HCT116 (cell line): ENCODE measurements at regions not wholly inside any gene's neighbourhood (a gene's known extent, or its start where the extent isn't known, plus 50 kb on each side); places are given as distances from the start of the nearest gene placed in this dataset.

Source experiments
- ATAC-seq: fragments of 200-7000 bp; cut with Tn5 transposase; 2 replicates; pipeline ENCODE4 v1.9.1; 2020; ENCODE audit warnings: mild to moderate bottlenecking, moderate library complexity
- BruUV-seq: library from RNA; stranded (reverse); fragments of 400-500 nt; replicated peaks from 2 replicates; lab custom pipeline; 2021; lab: Mats Ljungman, UMichigan
- CTCF ChIA-PET: fragments of 300-600 bp; sonication (Branson Sonifier 250); formaldehyde crosslinking; loops from one replicate; lab custom pipeline; 2021; ENCODE audit warnings: antibody characterized with exemption; lab: Charles Lee
- POLR2A ChIA-PET: fragments of 300-600, 350-600 bp; sonication (Branson Sonifier 250); formaldehyde crosslinking; loops from one replicate; lab custom pipeline; 2021; ENCODE audit warnings: antibody characterized with exemption; lab: Charles Lee
- RAD21 ChIA-PET, 2 experiments: fragments of 300-600 bp; sonication (Branson Sonifier 250); formaldehyde crosslinking; loops; one replicate each; lab custom pipeline; 2023; ENCODE audit warnings: low total read pairs in 2 of 2; ENCODE audit not compliant: uncharacterized antibody in 2 of 2, unreplicated experiment in 2 of 2, low non-redundant PET in 1 of 2; lab: Charles Lee
- DNase-seq: peaks from one replicate; pipeline ENCODE4 v3.0.0-alpha.2; 2010; ENCODE audit warnings: low read depth, low spot score
- H2AFZ ChIP-seq: fragments of 200-600 bp; shearing (Covaris generic), sonication (generic); 2 replicates; pipeline ENCODE4 v1.6.1; 2017; ENCODE audit warnings: low read depth, mixed run types, mixed read lengths, antibody characterized with exemption, low read length; ENCODE audit not compliant: poor library complexity, severe bottlenecking
- H3K27ac ChIP-seq: 2 replicates; pipeline ENCODE4 v1.5.1; 2012; ENCODE audit warnings: low read depth, low read length
- H3K27me3 ChIP-seq: fragments of 200-600 bp; sonication (generic); 2 replicates; pipeline ENCODE4 v1.6.1; 2016; ENCODE audit warnings: mixed run types, low read length, mixed read lengths; ENCODE audit not compliant: insufficient read depth
- H3K36me3 ChIP-seq, 2 experiments: fragments of 200-500 bp in 1 of 2; fragments of 200-600 bp in 1 of 2; sonication (Bioruptor generic) in 1 of 2; sonication (generic) in 1 of 2; 2 replicates each; pipeline versions ENCODE4 v1.5.1 to v1.6.1; 2014 to 2016; ENCODE audit warnings: low read length in 2 of 2, inconsistent platforms in 1 of 2, mixed read lengths in 1 of 2, mixed run types in 1 of 2; ENCODE audit not compliant: insufficient read depth in 2 of 2, control insufficient read depth in 1 of 2
- H3K4me1 ChIP-seq, 2 experiments: fragments of 200-600 bp in 1 of 2; sonication (generic) in 1 of 2; 2 replicates each; pipeline versions ENCODE4 v1.5.1 to v1.6.1; 2012 to 2017; ENCODE audit warnings: low read length in 2 of 2, inconsistent platforms in 1 of 2, mild to moderate bottlenecking in 1 of 2, mixed read lengths in 1 of 2, mixed run types in 1 of 2, moderate library complexity in 1 of 2; ENCODE audit not compliant: insufficient read depth in 2 of 2, control insufficient read depth in 1 of 2
- H3K4me2 ChIP-seq: fragments of 200-600 bp; sonication (generic); 2 replicates; pipeline ENCODE4 v1.6.1; 2017; ENCODE audit warnings: mixed run types, low read length, mixed read lengths
- H3K4me3 ChIP-seq, 2 experiments: fragments of 200-600 bp in 1 of 2; sonication (generic) in 1 of 2; replicated peaks in 1 of 2; 2 replicates each; pipeline ENCODE4 v1.5.1; 2011 to 2016; ENCODE audit warnings: low read length in 2 of 2, control low read depth in 1 of 2, low read depth in 1 of 2, mild to moderate bottlenecking in 1 of 2, mixed read lengths in 1 of 2, mixed run types in 1 of 2
- H3K79me2 ChIP-seq: fragments of 200-600 bp; sonication (generic); 2 replicates; pipeline ENCODE4 v1.6.1; 2017; ENCODE audit warnings: mild to moderate bottlenecking, mixed run types, low read length, moderate library complexity, mixed read lengths; ENCODE audit not compliant: insufficient read depth
- H3K9ac ChIP-seq: fragments of 200-600 bp; sonication (generic); 2 replicates; pipeline ENCODE4 v1.6.1; 2016; ENCODE audit warnings: low read length, mixed read lengths
- H3K9me2 ChIP-seq: fragments of 200-600 bp; sonication (generic), shearing (Covaris generic); 2 replicates; pipeline ENCODE4 v1.6.1; 2017; ENCODE audit warnings: mixed run types, mild to moderate bottlenecking, moderate library complexity; ENCODE audit not compliant: insufficient read depth
- H3K9me3 ChIP-seq, 2 experiments: fragments of 200-500 bp in 1 of 2; fragments of 200-600 bp in 1 of 2; sonication (Bioruptor generic) in 1 of 2; sonication (generic) in 1 of 2; 2 replicates each; pipeline ENCODE4 v1.6.1; 2014 to 2017; ENCODE audit warnings: low read length in 2 of 2, mixed read lengths in 2 of 2, inconsistent platforms in 1 of 2, low read depth in 1 of 2, mild to moderate bottlenecking in 1 of 2, mixed run types in 1 of 2, moderate library complexity in 1 of 2; ENCODE audit not compliant: control insufficient read depth in 1 of 2, insufficient read depth in 1 of 2
- H4K20me1 ChIP-seq: fragments of 200-600 bp; sonication (generic), shearing (Covaris generic); 2 replicates; pipeline ENCODE4 v1.6.1; 2017; ENCODE audit warnings: mixed run types, mild to moderate bottlenecking, moderate library complexity; ENCODE audit not compliant: insufficient read depth
- CEBPB ChIP-seq: IDR thresholded peaks from 2 replicates; pipeline ENCODE4 v1.6.1; 2012; ENCODE audit warnings: low read depth
- EGR1 ChIP-seq: IDR thresholded peaks from 2 replicates; pipeline ENCODE4 v1.6.1; 2012; ENCODE audit warnings: low read depth
- JUND ChIP-seq: IDR thresholded peaks from 2 replicates; pipeline ENCODE4 v1.6.1; 2012
- POLR2A ChIP-seq: IDR thresholded peaks from 2 replicates; pipeline ENCODE4 v1.7.0; 2011; ENCODE audit warnings: borderline replicate concordance; ENCODE audit not compliant: insufficient read depth, insufficient read length; ENCODE audit errors: extremely low read depth
- POLR2AphosphoS5 ChIP-seq: IDR thresholded peaks from 2 replicates; pipeline ENCODE4 v1.6.1; 2011; ENCODE audit warnings: mild to moderate bottlenecking, low read depth, low read length, moderate library complexity
- SP1 ChIP-seq: IDR thresholded peaks from 2 replicates; pipeline ENCODE4 v1.6.1; 2012; ENCODE audit warnings: low read depth
- YY1 ChIP-seq: IDR thresholded peaks from 2 replicates; pipeline ENCODE4 v1.6.1; 2011; ENCODE audit warnings: low read length, low read depth, moderate library complexity, mild to moderate bottlenecking; ENCODE audit not compliant: insufficient replicate concordance; ENCODE audit errors: extremely low read depth
- ZFX ChIP-seq: fragments of 450-650 bp; IDR thresholded peaks from 2 replicates; pipeline ENCODE4 v1.6.1; 2017
- ZNF274 ChIP-seq: fragments of 200-500 bp; sonication (Bioruptor generic); IDR thresholded peaks from 2 replicates; pipeline ENCODE4 v1.6.1; 2014; ENCODE audit warnings: mild to moderate bottlenecking, low read depth, low read length, inconsistent platforms
- intact Hi-C: fragments of 100-400 bp; cut with micrococcal nuclease; formaldehyde crosslinking; loops from 2 replicates; pipeline ENCODE4 v1.10.0; 2022
- TF ChIP-seq, protein P1 (sequence below): IDR thresholded peaks from 2 replicates; pipeline ENCODE4 v1.6.1; 2012; ENCODE audit warnings: low read depth
- TF ChIP-seq, protein P2 (sequence below): IDR thresholded peaks from 2 replicates; pipeline ENCODE4 v1.6.1; 2012
- TF ChIP-seq, protein P3 (sequence below): IDR thresholded peaks from 2 replicates; pipeline ENCODE4 v1.6.1; 2011; ENCODE audit warnings: mild to moderate bottlenecking, low read length, moderate library complexity; ENCODE audit not compliant: insufficient replicate concordance; ENCODE audit errors: extremely low read depth
- TF ChIP-seq, protein P4 (sequence below), 3 experiments: fragments of 200-600 bp in 1 of 3; sonication (generic) in 1 of 3; IDR thresholded peaks in 2 of 3; conservative IDR thresholded peaks in 1 of 3; 2 replicates each; pipeline ENCODE4 v1.5.1; 2012 to 2017; ENCODE audit warnings: low read depth in 2 of 3, low read length in 2 of 3, antibody characterized with exemption in 1 of 3, borderline replicate concordance in 1 of 3, control low read depth in 1 of 3, mild to moderate bottlenecking in 1 of 3, mixed read lengths in 1 of 3, mixed run types in 1 of 3, moderate library complexity in 1 of 3; ENCODE audit not compliant: insufficient read depth in 1 of 3

DNA sequence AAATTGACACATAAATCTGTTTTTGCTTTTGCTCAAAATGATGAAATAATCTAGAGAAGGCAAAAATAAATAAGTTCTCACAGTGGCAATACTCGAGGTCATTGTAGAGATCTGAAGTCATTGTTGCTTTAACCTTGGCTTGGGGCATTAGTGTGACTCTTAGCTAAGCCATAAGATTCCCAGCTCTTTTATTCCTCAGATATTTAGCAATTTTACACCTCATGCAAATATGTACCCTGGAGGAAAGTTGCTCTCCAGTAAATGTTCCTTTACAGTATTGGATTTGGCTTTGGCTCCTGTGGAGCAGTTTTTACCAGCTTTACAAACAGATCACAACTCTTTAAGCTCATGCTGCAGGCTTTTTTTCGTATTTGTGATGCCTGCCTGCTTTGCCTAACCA, 134.2 kb upstream of the NABP1 start (continued):
- TF ChIP-seq, protein P1, sequence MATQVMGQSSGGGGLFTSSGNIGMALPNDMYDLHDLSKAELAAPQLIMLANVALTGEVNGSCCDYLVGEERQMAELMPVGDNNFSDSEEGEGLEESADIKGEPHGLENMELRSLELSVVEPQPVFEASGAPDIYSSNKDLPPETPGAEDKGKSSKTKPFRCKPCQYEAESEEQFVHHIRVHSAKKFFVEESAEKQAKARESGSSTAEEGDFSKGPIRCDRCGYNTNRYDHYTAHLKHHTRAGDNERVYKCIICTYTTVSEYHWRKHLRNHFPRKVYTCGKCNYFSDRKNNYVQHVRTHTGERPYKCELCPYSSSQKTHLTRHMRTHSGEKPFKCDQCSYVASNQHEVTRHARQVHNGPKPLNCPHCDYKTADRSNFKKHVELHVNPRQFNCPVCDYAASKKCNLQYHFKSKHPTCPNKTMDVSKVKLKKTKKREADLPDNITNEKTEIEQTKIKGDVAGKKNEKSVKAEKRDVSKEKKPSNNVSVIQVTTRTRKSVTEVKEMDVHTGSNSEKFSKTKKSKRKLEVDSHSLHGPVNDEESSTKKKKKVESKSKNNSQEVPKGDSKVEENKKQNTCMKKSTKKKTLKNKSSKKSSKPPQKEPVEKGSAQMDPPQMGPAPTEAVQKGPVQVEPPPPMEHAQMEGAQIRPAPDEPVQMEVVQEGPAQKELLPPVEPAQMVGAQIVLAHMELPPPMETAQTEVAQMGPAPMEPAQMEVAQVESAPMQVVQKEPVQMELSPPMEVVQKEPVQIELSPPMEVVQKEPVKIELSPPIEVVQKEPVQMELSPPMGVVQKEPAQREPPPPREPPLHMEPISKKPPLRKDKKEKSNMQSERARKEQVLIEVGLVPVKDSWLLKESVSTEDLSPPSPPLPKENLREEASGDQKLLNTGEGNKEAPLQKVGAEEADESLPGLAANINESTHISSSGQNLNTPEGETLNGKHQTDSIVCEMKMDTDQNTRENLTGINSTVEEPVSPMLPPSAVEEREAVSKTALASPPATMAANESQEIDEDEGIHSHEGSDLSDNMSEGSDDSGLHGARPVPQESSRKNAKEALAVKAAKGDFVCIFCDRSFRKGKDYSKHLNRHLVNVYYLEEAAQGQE = no peak
- TF ChIP-seq YY1 (no peak), CEBPB (no peak), JUND (no peak), POLR2A (no peak), ZNF274 (no peak)
- TF ChIP-seq, protein P2, sequence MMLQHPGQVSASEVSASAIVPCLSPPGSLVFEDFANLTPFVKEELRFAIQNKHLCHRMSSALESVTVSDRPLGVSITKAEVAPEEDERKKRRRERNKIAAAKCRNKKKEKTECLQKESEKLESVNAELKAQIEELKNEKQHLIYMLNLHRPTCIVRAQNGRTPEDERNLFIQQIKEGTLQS = no peak

DNA sequence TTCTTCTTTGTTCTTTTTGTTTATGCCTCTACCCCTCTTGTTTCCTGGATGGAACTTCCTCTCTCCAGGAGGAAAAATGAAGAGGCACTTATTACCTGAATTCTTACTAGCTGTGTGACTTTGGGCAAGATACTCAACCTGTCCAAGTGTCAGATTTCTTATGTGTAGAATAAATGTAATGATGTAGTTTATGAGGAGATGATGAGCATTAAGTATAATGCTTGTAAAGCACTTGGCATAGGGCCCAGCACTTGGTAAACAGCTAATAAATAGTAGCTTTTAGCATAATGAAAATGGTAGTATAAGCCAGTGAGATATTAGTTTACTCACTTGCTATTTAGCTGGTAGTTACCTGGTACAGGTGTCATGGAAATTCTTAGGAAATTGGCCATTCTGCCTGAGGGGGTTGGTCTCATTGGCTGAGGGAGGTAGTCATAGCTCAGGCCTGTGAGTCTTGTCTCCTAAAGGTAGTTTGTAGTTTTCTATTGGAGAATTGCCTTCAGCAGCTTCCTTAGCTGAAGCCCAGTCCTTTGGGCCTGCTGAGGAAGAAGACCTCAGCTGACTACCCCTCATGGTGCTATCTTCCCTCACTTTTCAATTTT, 133.4 kb upstream of the NABP1 start:
- H3K9me2 ChIP-seq = no peaks in the 10 kb centered on the region
- ATAC-seq = no peak
- H3K9me3 ChIP-seq = no peaks in the 10 kb centered on the region; a peak in 2 of 4 replicates
- BruUV-seq = no TSS peak
- intact Hi-C loops = no loop called here
- no peak overlapping the region for H2AFZ ChIP-seq
- H3K79me2 ChIP-seq = no peaks in the 10 kb centered on the region
- no peak overlapping the region for H3K9ac ChIP-seq
- no peak for DNase-seq
- no peaks in the 10 kb centered on the region for H4K20me1 ChIP-seq
- no peaks in the 10 kb centered on the region for H3K36me3 ChIP-seq
- H3K27ac ChIP-seq = no peak overlapping the region
- POLR2A ChIA-PET = no interaction called here
- no peaks in the 10 kb centered on the region for H3K27me3 ChIP-seq
- no peak overlapping the region for H3K4me2 ChIP-seq
- no peaks in the 10 kb centered on the region for H3K4me1 ChIP-seq
- no peak overlapping the region for H3K4me3 ChIP-seq
- CTCF ChIA-PET = interaction anchor here (1.6 kb wide), 1 partner anchor 10 kb away, joined by 4 read pairs; no protein-coding TSS in a partner anchor
- RAD21 ChIA-PET = interaction anchor here in 1 of 2 experiments (0.5 kb wide), 1 partner anchor 148 kb away, joined by 7 read pairs; no protein-coding TSS in a partner anchor
- no peak for TF ChIP-seq JUND
- TF ChIP-seq, protein P2 = no peak
- no peak for TF ChIP-seq EGR1
- TF ChIP-seq, protein P3, sequence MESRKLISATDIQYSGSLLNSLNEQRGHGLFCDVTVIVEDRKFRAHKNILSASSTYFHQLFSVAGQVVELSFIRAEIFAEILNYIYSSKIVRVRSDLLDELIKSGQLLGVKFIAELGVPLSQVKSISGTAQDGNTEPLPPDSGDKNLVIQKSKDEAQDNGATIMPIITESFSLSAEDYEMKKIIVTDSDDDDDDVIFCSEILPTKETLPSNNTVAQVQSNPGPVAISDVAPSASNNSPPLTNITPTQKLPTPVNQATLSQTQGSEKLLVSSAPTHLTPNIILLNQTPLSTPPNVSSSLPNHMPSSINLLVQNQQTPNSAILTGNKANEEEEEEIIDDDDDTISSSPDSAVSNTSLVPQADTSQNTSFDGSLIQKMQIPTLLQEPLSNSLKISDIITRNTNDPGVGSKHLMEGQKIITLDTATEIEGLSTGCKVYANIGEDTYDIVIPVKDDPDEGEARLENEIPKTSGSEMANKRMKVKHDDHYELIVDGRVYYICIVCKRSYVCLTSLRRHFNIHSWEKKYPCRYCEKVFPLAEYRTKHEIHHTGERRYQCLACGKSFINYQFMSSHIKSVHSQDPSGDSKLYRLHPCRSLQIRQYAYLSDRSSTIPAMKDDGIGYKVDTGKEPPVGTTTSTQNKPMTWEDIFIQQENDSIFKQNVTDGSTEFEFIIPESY = no peak
- TF ChIP-seq, protein P4, sequence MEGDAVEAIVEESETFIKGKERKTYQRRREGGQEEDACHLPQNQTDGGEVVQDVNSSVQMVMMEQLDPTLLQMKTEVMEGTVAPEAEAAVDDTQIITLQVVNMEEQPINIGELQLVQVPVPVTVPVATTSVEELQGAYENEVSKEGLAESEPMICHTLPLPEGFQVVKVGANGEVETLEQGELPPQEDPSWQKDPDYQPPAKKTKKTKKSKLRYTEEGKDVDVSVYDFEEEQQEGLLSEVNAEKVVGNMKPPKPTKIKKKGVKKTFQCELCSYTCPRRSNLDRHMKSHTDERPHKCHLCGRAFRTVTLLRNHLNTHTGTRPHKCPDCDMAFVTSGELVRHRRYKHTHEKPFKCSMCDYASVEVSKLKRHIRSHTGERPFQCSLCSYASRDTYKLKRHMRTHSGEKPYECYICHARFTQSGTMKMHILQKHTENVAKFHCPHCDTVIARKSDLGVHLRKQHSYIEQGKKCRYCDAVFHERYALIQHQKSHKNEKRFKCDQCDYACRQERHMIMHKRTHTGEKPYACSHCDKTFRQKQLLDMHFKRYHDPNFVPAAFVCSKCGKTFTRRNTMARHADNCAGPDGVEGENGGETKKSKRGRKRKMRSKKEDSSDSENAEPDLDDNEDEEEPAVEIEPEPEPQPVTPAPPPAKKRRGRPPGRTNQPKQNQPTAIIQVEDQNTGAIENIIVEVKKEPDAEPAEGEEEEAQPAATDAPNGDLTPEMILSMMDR (IDR thresholded peaks at IDR 0.05 in 2 of 3, conservative IDR thresholded peaks at IDR 0.05 in 1 of 3; ENCODE audit: borderline replicate concordance in 1 of 3, insufficient read depth in 1 of 3, low read depth in 2 of 3, low read length in 2 of 3) = no peak
- TF ChIP-seq POLR2AphosphoS5 = no peak
- no peak for TF ChIP-seq ZNF274
- no peak for TF ChIP-seq ZFX
- TF ChIP-seq SP1 = no peak
